A549 (cell line): ENCODE measurements at regions not wholly inside any gene's neighbourhood (a gene's known extent, or its start where the extent isn't known, plus 50 kb on each side); places are given as distances from the start of the nearest gene placed in this dataset.

Source experiments
- ATAC-seq, 2 experiments: fragments of 200-7000 bp in 1 of 2; fragments of >200 bp in 1 of 2; cut with Nextera tagmentation in 1 of 2; cut with Tn5 transposase in 1 of 2; 3 replicates each; pipeline versions ENCODE4 v1.8.0 to v1.9.1; 2018 to 2020; ENCODE audit warnings: mild to moderate bottlenecking in 1 of 2, moderate library complexity in 1 of 2
- CTCF ChIA-PET: fragments of 300-600 bp; sonication (Branson Sonifier 250); formaldehyde crosslinking; extraction: SDS; loops from one replicate; lab custom pipeline; 2021; ENCODE audit warnings: antibody characterized with exemption, inconsistent platforms; lab: Yijun Ruan, JAX
- POLR2A ChIA-PET: fragments of 350-600 bp; formaldehyde crosslinking; extraction: SDS; loops from one replicate; lab custom pipeline; 2021; ENCODE audit warnings: antibody characterized with exemption, inconsistent platforms; lab: Yijun Ruan, JAX
- DNase-seq, 2 experiments: peaks; one replicate each; pipeline versions ENCODE4 v3.0.0 to v3.0.0-alpha.2; 2011 to 2016; ENCODE audit warnings: low read depth in 1 of 2, low spot score in 1 of 2
- FAIRE-seq: peaks from 2 replicates; lab custom pipeline; 2011; peaks lifted over from hg19 to GRCh38; lab: Jason Lieb, UNC
- H3K27ac ChIP-seq, 2 experiments: fragments of >200 bp; sonication (Bioruptor Twin); formaldehyde crosslinking; 3 replicates each; pipeline ENCODE4 v1.5.1; 2016 to 2017
- H3K4me1 ChIP-seq: fragments of >200 bp; sonication (Bioruptor Twin); formaldehyde crosslinking; 3 replicates; pipeline ENCODE4 v1.6.1; 2016
- H3K4me2 ChIP-seq: fragments of >200 bp; sonication (Bioruptor Twin); formaldehyde crosslinking; 3 replicates; pipeline ENCODE4 v1.6.1; 2016
- H3K4me3 ChIP-seq: fragments of >200 bp; sonication (Bioruptor Twin); formaldehyde crosslinking; 3 replicates; pipeline ENCODE4 v1.5.1; 2016
- H3K9me3 ChIP-seq: fragments of >200 bp; sonication (Bioruptor Twin); formaldehyde crosslinking; 3 replicates; pipeline ENCODE4 v1.6.1; 2016
- BHLHE40 ChIP-seq: IDR thresholded peaks from 2 replicates; pipeline ENCODE4 v1.6.1; 2012; ENCODE audit warnings: low read depth, low read length, inconsistent platforms
- CHD2 ChIP-seq: fragments of 150-350 bp; IDR thresholded peaks from 2 replicates; pipeline ENCODE4 v1.6.1; 2014; ENCODE audit warnings: low read length; ENCODE audit not compliant: partially characterized antibody
- CHD4 ChIP-seq: fragments of 200-600 bp; sonication (generic); IDR thresholded peaks from 2 replicates; pipeline ENCODE4 v1.6.1; 2016; ENCODE audit warnings: antibody characterized with exemption, mild to moderate bottlenecking, borderline replicate concordance
- EHF ChIP-seq: fragments of 250-450 bp; sonication (Bioruptor Pico); IDR thresholded peaks from 2 replicates; pipeline ENCODE4 v1.5.0; 2020; ENCODE audit warnings: mild to moderate bottlenecking
- ESRRA ChIP-seq: fragments of 150-350 bp; IDR thresholded peaks from 2 replicates; pipeline ENCODE4 v1.6.1; 2014; ENCODE audit warnings: mild to moderate bottlenecking, low read length, borderline replicate concordance
- FOSL2 ChIP-seq, 2 experiments: fragments of 450-650 bp in 1 of 2; fragments of >200 bp in 1 of 2; sonication (Bioruptor Twin) in 1 of 2; formaldehyde crosslinking; IDR thresholded peaks; 2 replicates each; pipeline versions ENCODE4 v1.5.0 to v1.6.1; 2016 to 2020; ENCODE audit warnings: mild to moderate bottlenecking in 1 of 2, moderate library complexity in 1 of 2
- GATA3 ChIP-seq: IDR thresholded peaks from 2 replicates; pipeline ENCODE4 v1.6.1; 2012; ENCODE audit warnings: borderline replicate concordance
- HEYL ChIP-seq: fragments of 250-450 bp; sonication (Bioruptor Pico); IDR thresholded peaks from 2 replicates; pipeline ENCODE4 v1.8.0; 2021; ENCODE audit warnings: mild to moderate bottlenecking, moderate library complexity
- HOXB13 ChIP-seq: fragments of 250-450 bp; sonication (Bioruptor Pico); IDR thresholded peaks from 2 replicates; pipeline ENCODE4 v1.5.0; 2020; ENCODE audit warnings: low read depth, mild to moderate bottlenecking, moderate library complexity
- KDM1A ChIP-seq: fragments of 200-600 bp; sonication (generic); IDR thresholded peaks from 2 replicates; pipeline ENCODE4 v1.6.1; 2016; ENCODE audit warnings: low read depth, mild to moderate bottlenecking
- KDM5A ChIP-seq: fragments of 200-600 bp; sonication (generic); IDR thresholded peaks from 2 replicates; pipeline ENCODE4 v1.6.1; 2016; ENCODE audit warnings: antibody characterized with exemption, mild to moderate bottlenecking
- MAFK ChIP-seq: fragments of 450-650 bp; IDR thresholded peaks from 2 replicates; pipeline ENCODE4 v1.6.1; 2014; ENCODE audit not compliant: partially characterized antibody
- NPAS2 ChIP-seq: fragments of 250-450 bp; sonication (Bioruptor Pico); IDR thresholded peaks from 2 replicates; pipeline ENCODE4 v1.8.0; 2022; ENCODE audit warnings: mild to moderate bottlenecking, moderate library complexity, borderline replicate concordance
- PHF8 ChIP-seq: fragments of 200-600 bp; sonication (generic); IDR thresholded peaks from 2 replicates; pipeline ENCODE4 v1.6.1; 2016; ENCODE audit warnings: low read depth, mild to moderate bottlenecking, antibody characterized with exemption, moderate library complexity, borderline replicate concordance
- POLR2AphosphoS2 ChIP-seq: conservative IDR thresholded peaks from 2 replicates; pipeline ENCODE4 v1.6.1; 2012; ENCODE audit warnings: low read length, improper control_type of control experiment, inconsistent platforms
- RFX5 ChIP-seq: fragments of 450-650 bp; IDR thresholded peaks from 2 replicates; pipeline ENCODE4 v1.7.1; 2014; ENCODE audit warnings: antibody characterized with exemption, mild to moderate bottlenecking, moderate library complexity
- RNF2 ChIP-seq: fragments of 200-600 bp; sonication (generic); IDR thresholded peaks from 2 replicates; pipeline ENCODE4 v1.6.1; 2016; ENCODE audit warnings: low read depth, mild to moderate bottlenecking, antibody characterized with exemption, moderate library complexity, borderline replicate concordance
- SREBF2 ChIP-seq: fragments of 450-650 bp; IDR thresholded peaks from 2 replicates; pipeline ENCODE4 v1.6.1; 2014; ENCODE audit warnings: mild to moderate bottlenecking, moderate library complexity
- WGBS: methylation state at CpG from one replicate; pipeline ENCODE4 v1.1.6; 2017; ENCODE audit errors: missing lambda C conversion rate; 5-methylcytosine and 5-hydroxymethylcytosine counted together
- TF ChIP-seq, protein P1 (sequence below): fragments of 200-600 bp; sonication (generic); IDR thresholded peaks from 2 replicates; pipeline ENCODE4 v1.6.1; 2016; ENCODE audit warnings: antibody characterized with exemption, mild to moderate bottlenecking, moderate library complexity
- TF ChIP-seq, protein P2 (sequence below): fragments of >200 bp; sonication (Bioruptor Twin); formaldehyde crosslinking; IDR thresholded peaks from 2 replicates; pipeline ENCODE4 v1.6.1; 2016
- TF ChIP-seq, protein P3 (sequence below): IDR thresholded peaks from 2 replicates; pipeline ENCODE4 v1.6.1; 2012
- TF ChIP-seq, protein P4 (sequence below): fragments of 450-650 bp; IDR thresholded peaks from 2 replicates; pipeline ENCODE4 v1.6.1; 2014; ENCODE audit warnings: antibody characterized with exemption

DNA sequence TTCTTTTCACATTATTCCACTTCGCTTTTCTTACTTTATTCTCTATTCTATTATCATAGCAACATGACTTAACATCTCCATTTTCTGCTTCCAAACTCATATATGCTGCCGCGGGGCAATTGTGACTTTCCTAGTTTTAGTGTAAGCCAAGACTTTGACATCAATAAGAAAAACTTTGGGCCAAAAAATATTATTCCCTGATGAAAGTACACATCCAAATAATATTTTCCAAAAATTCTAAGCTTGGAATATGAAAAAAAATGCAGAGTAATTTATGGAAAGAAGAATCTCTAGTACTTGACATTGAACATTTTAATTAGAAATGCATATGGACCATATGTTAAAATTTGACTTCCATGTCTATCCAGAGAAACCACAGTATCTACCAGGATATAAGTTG lies 995.1 kb upstream of the INTU start:
- no peaks in the 10 kb centered on the region for H3K9me3 ChIP-seq
- FAIRE-seq (no peak), DNase-seq (no peak)
- TF ChIP-seq PHF8 (no peak), CHD4 (no peak), HOXB13 (CRISPR knock-in tag) (no peak), NPAS2 (CRISPR knock-in tag) (no peak), HEYL (CRISPR knock-in tag) (no peak)
- TF ChIP-seq, protein P1, sequence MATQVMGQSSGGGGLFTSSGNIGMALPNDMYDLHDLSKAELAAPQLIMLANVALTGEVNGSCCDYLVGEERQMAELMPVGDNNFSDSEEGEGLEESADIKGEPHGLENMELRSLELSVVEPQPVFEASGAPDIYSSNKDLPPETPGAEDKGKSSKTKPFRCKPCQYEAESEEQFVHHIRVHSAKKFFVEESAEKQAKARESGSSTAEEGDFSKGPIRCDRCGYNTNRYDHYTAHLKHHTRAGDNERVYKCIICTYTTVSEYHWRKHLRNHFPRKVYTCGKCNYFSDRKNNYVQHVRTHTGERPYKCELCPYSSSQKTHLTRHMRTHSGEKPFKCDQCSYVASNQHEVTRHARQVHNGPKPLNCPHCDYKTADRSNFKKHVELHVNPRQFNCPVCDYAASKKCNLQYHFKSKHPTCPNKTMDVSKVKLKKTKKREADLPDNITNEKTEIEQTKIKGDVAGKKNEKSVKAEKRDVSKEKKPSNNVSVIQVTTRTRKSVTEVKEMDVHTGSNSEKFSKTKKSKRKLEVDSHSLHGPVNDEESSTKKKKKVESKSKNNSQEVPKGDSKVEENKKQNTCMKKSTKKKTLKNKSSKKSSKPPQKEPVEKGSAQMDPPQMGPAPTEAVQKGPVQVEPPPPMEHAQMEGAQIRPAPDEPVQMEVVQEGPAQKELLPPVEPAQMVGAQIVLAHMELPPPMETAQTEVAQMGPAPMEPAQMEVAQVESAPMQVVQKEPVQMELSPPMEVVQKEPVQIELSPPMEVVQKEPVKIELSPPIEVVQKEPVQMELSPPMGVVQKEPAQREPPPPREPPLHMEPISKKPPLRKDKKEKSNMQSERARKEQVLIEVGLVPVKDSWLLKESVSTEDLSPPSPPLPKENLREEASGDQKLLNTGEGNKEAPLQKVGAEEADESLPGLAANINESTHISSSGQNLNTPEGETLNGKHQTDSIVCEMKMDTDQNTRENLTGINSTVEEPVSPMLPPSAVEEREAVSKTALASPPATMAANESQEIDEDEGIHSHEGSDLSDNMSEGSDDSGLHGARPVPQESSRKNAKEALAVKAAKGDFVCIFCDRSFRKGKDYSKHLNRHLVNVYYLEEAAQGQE, result no peak
- TF ChIP-seq, protein P2, sequence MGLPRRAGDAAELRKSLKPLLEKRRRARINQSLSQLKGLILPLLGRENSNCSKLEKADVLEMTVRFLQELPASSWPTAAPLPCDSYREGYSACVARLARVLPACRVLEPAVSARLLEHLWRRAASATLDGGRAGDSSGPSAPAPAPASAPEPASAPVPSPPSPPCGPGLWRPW, result no peak
- TF ChIP-seq, all 56 proteins: peak for 0
- Histone ChIP-seq H3K4me2 (no peak overlapping the region), H3K4me3 (no peak overlapping the region), H3K4me1 (no peaks in the 10 kb centered on the region), H3K27ac (no peak overlapping the region)
- WGBS, result 67% methylated on average over 3 of the region's 3 CpGs
- ChIA-PET POLR2A (no interaction called here), CTCF (no interaction called here)
- ATAC-seq, result no peak

DNA sequence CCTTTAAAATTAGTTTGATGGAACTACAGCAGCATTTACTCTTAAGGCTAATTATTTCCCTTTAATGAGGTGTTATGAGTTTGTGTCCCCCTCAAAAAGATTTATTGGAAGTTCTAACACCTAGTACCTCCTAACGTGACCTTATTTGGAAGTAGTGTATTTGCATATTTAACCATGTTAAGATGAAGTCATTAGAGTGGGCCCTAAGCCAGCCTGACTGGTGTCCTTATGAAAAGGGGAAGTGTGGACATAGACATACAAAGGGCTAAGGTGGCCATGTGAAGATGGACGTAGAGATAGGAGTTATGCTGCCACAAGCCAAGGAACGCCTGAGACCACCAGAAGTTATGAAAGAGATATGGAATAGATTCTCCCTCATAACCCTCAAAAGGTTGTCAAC lies 985.4 kb upstream of the INTU start:
- no peak for ATAC-seq

DNA sequence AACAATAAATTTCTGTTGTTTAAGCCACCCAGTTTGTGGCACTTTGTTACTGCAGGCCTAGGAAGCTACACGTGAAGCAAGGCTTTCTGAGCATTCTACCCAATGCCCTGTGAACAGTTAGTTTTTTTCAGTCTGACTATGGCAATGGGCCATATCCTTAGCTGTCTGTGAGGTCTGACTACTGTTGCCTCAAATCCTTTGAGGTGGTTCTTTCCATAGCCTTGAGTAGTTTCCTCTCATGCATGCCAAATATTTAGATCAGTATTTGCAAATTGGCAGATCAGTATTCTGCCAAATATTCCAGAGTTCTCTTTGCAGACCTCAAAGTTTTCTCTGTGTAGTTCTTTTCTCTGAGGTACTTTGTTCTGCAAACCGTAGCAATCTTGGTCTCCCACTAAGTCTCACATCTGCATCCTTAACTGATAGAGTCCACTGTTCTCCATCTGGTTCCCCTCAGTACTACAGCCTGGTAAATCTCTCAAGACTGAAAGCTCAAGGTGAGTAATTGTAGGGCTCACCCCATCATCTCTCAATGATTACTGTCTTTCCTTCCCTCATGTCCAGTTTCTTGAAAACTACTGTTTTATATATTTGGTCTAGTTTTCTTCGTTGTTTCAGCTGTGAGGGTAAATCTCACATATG lies 984.9 kb upstream of the INTU start:
- H3K9me3 ChIP-seq, result no peaks in the 10 kb centered on the region
- 14% methylated on average over 3 of the region's 3 CpGs for WGBS
- no peak for FAIRE-seq
- no peak for DNase-seq
- H3K4me2 ChIP-seq, result no peak overlapping the region
- no peak for TF ChIP-seq GATA3
- TF ChIP-seq KDM1A, result no peak
- no peak for TF ChIP-seq MAFK
- TF ChIP-seq ESRRA, result no peak
- TF ChIP-seq PHF8, result no peak
- TF ChIP-seq FOSL2 (IDR thresholded peaks at IDR 0.05), result no peak
- no peak for TF ChIP-seq FOSL2 (CRISPR knock-in tag; IDR thresholded peaks at IDR 0.05)
- TF ChIP-seq, all 56 proteins: peak for 0
- no peak overlapping the region for H3K4me3 ChIP-seq
- H3K27ac ChIP-seq, result no peak overlapping the region
- no peaks in the 10 kb centered on the region for H3K4me1 ChIP-seq
- POLR2A ChIA-PET, result no interaction called here
- ATAC-seq, result no peak
- CTCF ChIA-PET, result interaction anchor here (1.0 kb wide), 1 partner anchor 57 kb away, joined by 3 read pairs; no protein-coding TSS in a partner anchor

More for the DNA sequence above, 985.4 kb upstream of the INTU start:
- H3K4me2 ChIP-seq, result no peak overlapping the region
- POLR2A ChIA-PET, result no interaction called here
- no peak overlapping the region for H3K4me3 ChIP-seq
- no peaks in the 10 kb centered on the region for H3K9me3 ChIP-seq
- H3K4me1 ChIP-seq, result no peaks in the 10 kb centered on the region
- WGBS, result 45% methylated on average over 3 of the region's 3 CpGs
- CTCF ChIA-PET, result no interaction called here
- TF ChIP-seq KDM5A (no peak), RFX5 (no peak), SREBF2 (no peak), RNF2 (no peak), BHLHE40 (no peak), CHD2 (no peak), EHF (CRISPR knock-in tag) (no peak), POLR2AphosphoS2 (no peak)
- TF ChIP-seq, protein P3, sequence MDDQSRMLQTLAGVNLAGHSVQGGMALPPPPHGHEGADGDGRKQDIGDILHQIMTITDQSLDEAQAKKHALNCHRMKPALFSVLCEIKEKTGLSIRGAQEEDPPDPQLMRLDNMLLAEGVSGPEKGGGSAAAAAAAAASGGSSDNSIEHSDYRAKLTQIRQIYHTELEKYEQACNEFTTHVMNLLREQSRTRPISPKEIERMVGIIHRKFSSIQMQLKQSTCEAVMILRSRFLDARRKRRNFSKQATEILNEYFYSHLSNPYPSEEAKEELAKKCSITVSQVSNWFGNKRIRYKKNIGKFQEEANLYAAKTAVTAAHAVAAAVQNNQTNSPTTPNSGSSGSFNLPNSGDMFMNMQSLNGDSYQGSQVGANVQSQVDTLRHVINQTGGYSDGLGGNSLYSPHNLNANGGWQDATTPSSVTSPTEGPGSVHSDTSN, result no peak
- TF ChIP-seq, protein P4, sequence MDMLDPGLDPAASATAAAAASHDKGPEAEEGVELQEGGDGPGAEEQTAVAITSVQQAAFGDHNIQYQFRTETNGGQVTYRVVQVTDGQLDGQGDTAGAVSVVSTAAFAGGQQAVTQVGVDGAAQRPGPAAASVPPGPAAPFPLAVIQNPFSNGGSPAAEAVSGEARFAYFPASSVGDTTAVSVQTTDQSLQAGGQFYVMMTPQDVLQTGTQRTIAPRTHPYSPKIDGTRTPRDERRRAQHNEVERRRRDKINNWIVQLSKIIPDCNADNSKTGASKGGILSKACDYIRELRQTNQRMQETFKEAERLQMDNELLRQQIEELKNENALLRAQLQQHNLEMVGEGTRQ, result no peak
- TF ChIP-seq, protein P2, result no peak
- H3K27ac ChIP-seq, result no peak overlapping the region
- no peak for DNase-seq
- FAIRE-seq, result no peak
